ENCODE measurements at regions not wholly inside any gene's neighbourhood (a gene's known extent, or its start where the extent isn't known, plus 50 kb on each side); places are given as distances from the start of the nearest gene placed in this dataset.
A peak's percentile ranks its signal among the peaks of the same experiment; 100 is the strongest.

GRCh38 chr11:11703885-11704284, 82.1 kb upstream of the GALNT18 start:
- H3K27ac ChIP-seq: no peak overlapping the region
- TF ChIP-seq CTCF (IDR thresholded peaks at IDR 0.05) (no peak), ZFX (IDR thresholded peaks at IDR 0.05; ENCODE audit: borderline replicate concordance) (no peak)

- no peak overlapping the region for H3K27ac ChIP-seq
- TF ChIP-seq CTCF (IDR thresholded peaks at IDR 0.05): no peak
- no peak for TF ChIP-seq ZFX (IDR thresholded peaks at IDR 0.05; ENCODE audit: borderline replicate concordance)
Measured at GRCh38 chr11:11701070-11701469, 79.3 kb upstream of the GALNT18 start.

- TF ChIP-seq CTCF (IDR thresholded peaks at IDR 0.05) (no peak), ZFX (IDR thresholded peaks at IDR 0.05; ENCODE audit: borderline replicate concordance) (no peak)
- H3K27ac ChIP-seq: no peak overlapping the region
Measured at GRCh38 chr11:11697796-11698195, 76.0 kb upstream of the GALNT18 start.

GRCh38 chr11:11691296-11692151, 69.7 kb upstream of the GALNT18 start:
- peak overlapping the region; percentile 48 for H3K27ac ChIP-seq
- TF ChIP-seq ZFX (IDR thresholded peaks at IDR 0.05; ENCODE audit: borderline replicate concordance): no peak
- TF ChIP-seq CTCF (IDR thresholded peaks at IDR 0.05): no peak

- no peak for TF ChIP-seq CTCF (IDR thresholded peaks at IDR 0.05)
- TF ChIP-seq ZFX (IDR thresholded peaks at IDR 0.05; ENCODE audit: borderline replicate concordance): no peak
- no peak overlapping the region for H3K27ac ChIP-seq
Measured at GRCh38 chr11:11681536-11681935, 59.7 kb upstream of the GALNT18 start.

GRCh38 chr11:11677672-11678356, 56.0 kb upstream of the GALNT18 start:
- H3K27ac ChIP-seq: no peak overlapping the region
- TF ChIP-seq ZFX (IDR thresholded peaks at IDR 0.05; ENCODE audit: borderline replicate concordance): no peak
- no peak for TF ChIP-seq CTCF (IDR thresholded peaks at IDR 0.05)

- no peak overlapping the region for H3K27ac ChIP-seq
- no peak for TF ChIP-seq CTCF (IDR thresholded peaks at IDR 0.05)
Measured at GRCh38 chr11:11675671-11676181, 53.9 kb upstream of the GALNT18 start.
